ENCODE measurements at regions not wholly inside any gene's neighbourhood (a gene's known extent, or its start where the extent isn't known, plus 50 kb on each side); places are given as distances from the start of the nearest gene placed in this dataset.

- DNase-seq (ENCODE audit: extremely low read depth, insufficient read length), result no peak
- Histone ChIP-seq H3K36me3 (ENCODE audit: control insufficient read depth, insufficient read depth, low read length) (no peaks in the 10 kb centered on the region), H3K27me3 (replicated peaks; ENCODE audit: control insufficient read depth, insufficient read depth, low read length) (no peaks in the 10 kb centered on the region), H3K4me3 (replicated peaks; ENCODE audit: low read depth, low read length) (no peak overlapping the region)
- TF ChIP-seq CTCF (IDR thresholded peaks at IDR 0.05; ENCODE audit: insufficient read depth, low read length, poor library complexity, severe bottlenecking), result no peak
Observed at GRCh38 chr18:45439851-45440645, 175.2 kb upstream of the SLC14A2 start.

- Histone ChIP-seq H3K36me3 (ENCODE audit: control insufficient read depth, insufficient read depth, low read length) (no peaks in the 10 kb centered on the region), H3K4me3 (replicated peaks; ENCODE audit: low read depth, low read length) (no peak overlapping the region), H3K27me3 (replicated peaks; ENCODE audit: control insufficient read depth, insufficient read depth, low read length) (no peaks in the 10 kb centered on the region)
- TF ChIP-seq CTCF (IDR thresholded peaks at IDR 0.05; ENCODE audit: insufficient read depth, low read length, poor library complexity, severe bottlenecking), result no peak
- no peak for DNase-seq (ENCODE audit: extremely low read depth, insufficient read length)
Observed at GRCh38 chr18:45441110-45441847, 174.0 kb upstream of the SLC14A2 start.

GRCh38 chr18:45444040-45444439 lies 171.2 kb upstream of the SLC14A2 start:
- Histone ChIP-seq H3K27me3 (replicated peaks; ENCODE audit: control insufficient read depth, insufficient read depth, low read length) (no peaks in the 10 kb centered on the region; the same call in 1 of the 2 replicates), H3K36me3 (ENCODE audit: control insufficient read depth, insufficient read depth, low read length) (no peaks in the 10 kb centered on the region), H3K4me3 (replicated peaks; ENCODE audit: low read depth, low read length) (no peak overlapping the region)
- no peak for TF ChIP-seq CTCF (IDR thresholded peaks at IDR 0.05; ENCODE audit: insufficient read depth, low read length, poor library complexity, severe bottlenecking)
- DNase-seq (ENCODE audit: extremely low read depth, insufficient read length), result no peak

- no peak for TF ChIP-seq CTCF (IDR thresholded peaks at IDR 0.05; ENCODE audit: insufficient read depth, low read length, poor library complexity, severe bottlenecking)
- no peak for DNase-seq (ENCODE audit: extremely low read depth, insufficient read length)
- Histone ChIP-seq H3K4me3 (replicated peaks; ENCODE audit: low read depth, low read length) (no peak overlapping the region), H3K36me3 (ENCODE audit: control insufficient read depth, insufficient read depth, low read length) (no peaks in the 10 kb centered on the region), H3K27me3 (replicated peaks; ENCODE audit: control insufficient read depth, insufficient read depth, low read length) (no peaks in the 10 kb centered on the region; the same call in 1 of the 2 replicates)
Observed at GRCh38 chr18:45447355-45448265, 167.7 kb upstream of the SLC14A2 start.

GRCh38 chr18:45448871-45449270 lies 166.4 kb upstream of the SLC14A2 start:
- Histone ChIP-seq H3K4me3 (replicated peaks; ENCODE audit: low read depth, low read length) (no peak overlapping the region), H3K27me3 (replicated peaks; ENCODE audit: control insufficient read depth, insufficient read depth, low read length) (no peaks in the 10 kb centered on the region; the same call in 1 of the 2 replicates), H3K36me3 (ENCODE audit: control insufficient read depth, insufficient read depth, low read length) (no peaks in the 10 kb centered on the region)
- no peak for TF ChIP-seq CTCF (IDR thresholded peaks at IDR 0.05; ENCODE audit: insufficient read depth, low read length, poor library complexity, severe bottlenecking)
- no peak for DNase-seq (ENCODE audit: extremely low read depth, insufficient read length)

Measured in GM06990 (cell line).